HEK293T (cell line): ENCODE measurements at regions not wholly inside any gene's neighbourhood (a gene's known extent, or its start where the extent isn't known, plus 50 kb on each side); places are given as distances from the start of the nearest gene placed in this dataset.

ENCODE experiments used
- CTCF ChIA-PET: fragments of 350-600 bp; formaldehyde crosslinking; extraction: SDS; loops from one replicate; lab custom pipeline; 2021; ENCODE audit warnings: antibody characterized with exemption, inconsistent platforms; lab: Yijun Ruan, JAX
- POLR2A ChIA-PET: fragments of 350-600 bp; formaldehyde crosslinking; extraction: SDS; loops from one replicate; lab custom pipeline; 2020; ENCODE audit warnings: antibody characterized with exemption, inconsistent platforms; lab: Yijun Ruan, JAX
- DNase-seq: peaks from one replicate; pipeline ENCODE4 v3.0.0; 2012; ENCODE audit warnings: mixed read lengths; ENCODE audit errors: extremely low spot score
- ARNT ChIP-seq: fragments of 450-650 bp; IDR thresholded peaks from 2 replicates; pipeline ENCODE4 v1.6.1; 2017; ENCODE audit warnings: mild to moderate bottlenecking
- BHLHE40 ChIP-seq: fragments of 450-650 bp; IDR thresholded peaks from 2 replicates; pipeline ENCODE4 v1.6.1; 2016; ENCODE audit warnings: mild to moderate bottlenecking, moderate library complexity, borderline replicate concordance
- CTBP1 ChIP-seq: fragments of 450-650 bp; IDR thresholded peaks from 2 replicates; pipeline ENCODE4 v1.6.1; 2016; ENCODE audit warnings: borderline replicate concordance
- ELF4 ChIP-seq: fragments of 450-650 bp; IDR thresholded peaks from 2 replicates; pipeline ENCODE4 v1.6.1; 2017; ENCODE audit warnings: antibody characterized with exemption
- FOXA1 ChIP-seq: fragments of 450-650 bp; IDR thresholded peaks from 2 replicates; pipeline ENCODE4 v1.6.1; 2016; ENCODE audit warnings: mild to moderate bottlenecking
- FOXK2 ChIP-seq: fragments of 450-650 bp; IDR thresholded peaks from 2 replicates; pipeline ENCODE4 v1.6.1; 2016; ENCODE audit warnings: mild to moderate bottlenecking
- FOXM1 ChIP-seq: fragments of 450-650 bp; IDR thresholded peaks from 2 replicates; pipeline ENCODE4 v1.6.1; 2017; ENCODE audit warnings: mild to moderate bottlenecking, borderline replicate concordance
- HDGF ChIP-seq: fragments of 450-650 bp; IDR thresholded peaks from 2 replicates; pipeline ENCODE4 v1.6.1; 2017; ENCODE audit warnings: antibody characterized with exemption, borderline replicate concordance
- L3MBTL2 ChIP-seq: fragments of 450-650 bp; conservative IDR thresholded peaks from 2 replicates; pipeline ENCODE4 v1.6.1; 2016; ENCODE audit warnings: mild to moderate bottlenecking
- LEF1 ChIP-seq: fragments of 450-650 bp; IDR thresholded peaks from 2 replicates; pipeline ENCODE4 v1.6.1; 2017; ENCODE audit warnings: mild to moderate bottlenecking, borderline replicate concordance
- NFRKB ChIP-seq: fragments of 450-650 bp; IDR thresholded peaks from 2 replicates; pipeline ENCODE4 v1.6.1; 2016; ENCODE audit warnings: mild to moderate bottlenecking, moderate library complexity
- SP1 ChIP-seq: fragments of 450-650 bp; IDR thresholded peaks from 2 replicates; pipeline ENCODE4 v1.6.1; 2017
- SUZ12 ChIP-seq: fragments of 450-650 bp; IDR thresholded peaks from 2 replicates; pipeline ENCODE4 v1.6.1; 2016; ENCODE audit warnings: mild to moderate bottlenecking
- TARDBP ChIP-seq: fragments of 450-650 bp; IDR thresholded peaks from 2 replicates; pipeline ENCODE4 v1.6.1; 2016
- ZNF384 ChIP-seq: fragments of 450-650 bp; IDR thresholded peaks from 2 replicates; pipeline ENCODE4 v1.6.1; 2016
- TF ChIP-seq, protein P1 (sequence below): fragments of 450-650 bp; IDR thresholded peaks from 2 replicates; pipeline ENCODE4 v1.6.1; 2016

DNA sequence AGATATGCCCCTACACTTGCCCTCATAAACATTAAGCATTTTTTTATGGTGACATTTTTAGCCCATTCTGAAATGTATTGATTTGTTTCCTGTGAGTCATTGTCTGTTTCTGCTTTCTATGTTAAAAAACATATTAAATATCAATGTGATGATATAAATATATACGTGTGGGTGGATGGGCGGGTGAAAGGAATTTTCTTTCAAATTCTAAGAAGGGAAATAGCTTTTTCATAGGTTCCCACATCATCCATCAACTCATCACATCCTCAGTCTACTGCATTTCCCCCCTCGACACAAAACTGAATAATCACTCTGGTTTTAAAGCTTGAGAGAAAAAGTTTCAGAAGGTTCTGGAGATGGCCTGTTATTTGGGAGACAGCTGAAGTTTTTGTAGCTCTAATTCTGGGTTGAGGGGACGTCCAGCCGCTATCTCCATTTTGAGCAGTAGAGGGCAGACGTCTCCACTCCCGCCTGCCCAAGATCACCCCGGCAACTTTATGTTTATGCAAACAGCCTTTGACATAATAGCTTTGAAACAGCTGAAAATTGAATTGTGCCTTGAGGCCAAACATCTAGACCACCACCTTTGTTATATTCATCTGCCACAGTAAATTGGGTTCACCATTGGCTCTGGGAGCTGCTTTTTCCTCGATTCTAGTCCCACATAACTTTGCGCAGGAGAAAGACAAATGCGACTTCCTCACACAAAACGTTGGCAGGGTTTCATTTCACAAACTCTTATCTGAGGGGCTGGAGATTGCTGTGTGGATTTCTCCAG is 216.2 kb upstream of the CLINT1 start:
- ChIA-PET CTCF (interaction anchor here (0.5 to 1.6 kb wide), 32 partner anchors 9 to 1032 kb away, joined by 3 to 20 read pairs (median 5); no protein-coding TSS in a partner anchor), POLR2A (interaction anchor here (0.6 kb wide), 1 partner anchor 999 kb away, joined by 3 read pairs; no protein-coding TSS in a partner anchor)
- TF ChIP-seq L3MBTL2 = no peak
- TF ChIP-seq SP1 = no peak
- no peak for TF ChIP-seq CTBP1
- no peak for TF ChIP-seq FOXK2
- TF ChIP-seq SUZ12 = no peak
- no peak for TF ChIP-seq FOXA1
- no peak for TF ChIP-seq HDGF
- no peak for TF ChIP-seq BHLHE40
- DNase-seq = peak; percentile 80

GRCh38 chr5:158074597-158074991 is 215.6 kb upstream of the CLINT1 start:
- no peak for TF ChIP-seq CTBP1
- no peak for TF ChIP-seq SUZ12
- TF ChIP-seq ARNT = no peak
- no peak for TF ChIP-seq TARDBP
- no peak for TF ChIP-seq L3MBTL2
- no peak for TF ChIP-seq ELF4
- TF ChIP-seq ZNF384 = no peak
- no peak for DNase-seq
- ChIA-PET POLR2A (no interaction called here), CTCF (interaction anchor here (0.5 to 1.6 kb wide), 28 partner anchors 8 to 1033 kb away, joined by 3 to 20 read pairs (median 6); no protein-coding TSS in a partner anchor)

DNA sequence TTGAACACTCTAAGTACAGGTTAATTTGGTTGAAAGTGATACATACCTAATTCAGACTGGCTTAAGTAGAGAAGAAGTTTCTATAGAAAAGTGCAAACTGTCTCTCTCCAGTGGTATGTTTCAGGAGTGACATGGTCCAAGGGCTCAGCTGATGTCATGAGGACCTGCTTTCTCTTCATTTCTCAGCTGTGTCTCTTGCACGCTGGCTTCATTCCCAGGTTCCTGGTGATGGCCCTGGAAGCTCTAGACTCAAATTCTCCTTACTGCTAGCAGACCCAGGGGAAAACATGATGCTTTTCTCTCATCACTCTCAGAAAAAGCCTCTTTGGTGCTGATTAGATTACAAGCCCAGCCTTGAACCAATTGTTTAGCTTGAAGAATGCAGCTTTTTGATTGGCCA is 211.9 kb upstream of the CLINT1 start:
- no peak for DNase-seq
- ChIA-PET POLR2A (no interaction called here), CTCF (interaction anchor here (1.6 kb wide), 1 partner anchor 16 kb away, joined by 3 read pairs; no protein-coding TSS in a partner anchor)
- no peak for TF ChIP-seq LEF1
- no peak for TF ChIP-seq TARDBP
- no peak for TF ChIP-seq SP1
- TF ChIP-seq NFRKB = no peak
- no peak for TF ChIP-seq HDGF
- no peak for TF ChIP-seq FOXK2
- no peak for TF ChIP-seq L3MBTL2
- TF ChIP-seq SUZ12 = no peak
- TF ChIP-seq, protein P1, sequence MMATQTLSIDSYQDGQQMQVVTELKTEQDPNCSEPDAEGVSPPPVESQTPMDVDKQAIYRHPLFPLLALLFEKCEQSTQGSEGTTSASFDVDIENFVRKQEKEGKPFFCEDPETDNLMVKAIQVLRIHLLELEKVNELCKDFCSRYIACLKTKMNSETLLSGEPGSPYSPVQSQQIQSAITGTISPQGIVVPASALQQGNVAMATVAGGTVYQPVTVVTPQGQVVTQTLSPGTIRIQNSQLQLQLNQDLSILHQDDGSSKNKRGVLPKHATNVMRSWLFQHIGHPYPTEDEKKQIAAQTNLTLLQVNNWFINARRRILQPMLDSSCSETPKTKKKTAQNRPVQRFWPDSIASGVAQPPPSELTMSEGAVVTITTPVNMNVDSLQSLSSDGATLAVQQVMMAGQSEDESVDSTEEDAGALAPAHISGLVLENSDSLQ = no peak
- no peak for TF ChIP-seq ARNT
- TF ChIP-seq FOXA1 = no peak
- TF ChIP-seq BHLHE40 = no peak
- TF ChIP-seq ELF4 = no peak
- TF ChIP-seq CTBP1 = no peak
- TF ChIP-seq ZNF384 = no peak
- no peak for TF ChIP-seq FOXM1

DNA sequence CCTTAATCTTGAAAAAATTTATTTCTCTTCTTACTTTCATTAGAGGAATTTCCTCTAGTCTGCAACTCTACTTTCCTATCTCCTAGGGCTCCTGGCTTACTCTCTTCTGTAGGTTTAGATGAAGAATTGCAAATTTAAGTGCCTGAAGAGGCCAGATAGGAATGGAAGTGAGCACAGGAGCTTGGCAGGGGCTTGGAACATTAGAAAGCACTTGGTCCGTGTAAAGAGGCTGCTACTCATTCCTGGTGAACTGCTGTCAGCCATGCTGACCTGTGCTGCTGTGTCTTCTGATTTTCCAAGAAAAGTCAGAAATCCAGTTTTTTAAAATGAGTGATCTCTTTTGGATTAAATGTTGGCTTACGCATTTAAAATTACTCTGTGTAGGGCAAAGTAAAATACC is 210.9 kb upstream of the CLINT1 start:
- DNase-seq = no peak
- ChIA-PET POLR2A (no interaction called here), CTCF (no interaction called here)
- TF ChIP-seq ARNT = no peak
- no peak for TF ChIP-seq SUZ12
- TF ChIP-seq TARDBP = no peak
- no peak for TF ChIP-seq L3MBTL2
- no peak for TF ChIP-seq HDGF
- TF ChIP-seq NFRKB = no peak
- no peak for TF ChIP-seq SP1
- TF ChIP-seq, protein P1 = no peak
- TF ChIP-seq ELF4 = no peak
- TF ChIP-seq FOXK2 = no peak
- no peak for TF ChIP-seq CTBP1
- TF ChIP-seq BHLHE40 = no peak
- no peak for TF ChIP-seq FOXA1
- TF ChIP-seq ZNF384 = no peak
- no peak for TF ChIP-seq LEF1
- TF ChIP-seq FOXM1 = no peak

GRCh38 chr5:158068964-158069363 is 210.0 kb upstream of the CLINT1 start:
- DNase-seq = no peak
- ChIA-PET CTCF (no interaction called here), POLR2A (no interaction called here)
- TF ChIP-seq ARNT (no peak), ELF4 (no peak), FOXA1 (no peak), TARDBP (no peak)

GRCh38 chr5:158066076-158066475 is 207.1 kb upstream of the CLINT1 start:
- no peak for DNase-seq
- TF ChIP-seq L3MBTL2 (no peak), BHLHE40 (no peak), FOXM1 (no peak), SUZ12 (no peak), ZNF384 (no peak), TARDBP (no peak), FOXK2 (no peak), NFRKB (no peak), CTBP1 (no peak), HDGF (no peak), FOXA1 (no peak), ELF4 (no peak), SP1 (no peak), ARNT (no peak), LEF1 (no peak)
- TF ChIP-seq, protein P1 = no peak
- ChIA-PET CTCF (interaction anchor here (1.1 to 1.3 kb wide), 2 partner anchors 9 to 14 kb away, joined by 3 to 6 read pairs; no protein-coding TSS in a partner anchor), POLR2A (no interaction called here)
